NCI-H2227 (cell line): ENCODE measurements at regions not wholly inside any gene's neighbourhood (a gene's known extent, or its start where the extent isn't known, plus 50 kb on each side); places are given as distances from the start of the nearest gene placed in this dataset.

Source experiments
- DNase-seq: peaks from one replicate; lab custom pipeline; 2025; ENCODE audit not compliant: unreplicated experiment; lab: John Stamatoyannopoulos, UW

DNA sequence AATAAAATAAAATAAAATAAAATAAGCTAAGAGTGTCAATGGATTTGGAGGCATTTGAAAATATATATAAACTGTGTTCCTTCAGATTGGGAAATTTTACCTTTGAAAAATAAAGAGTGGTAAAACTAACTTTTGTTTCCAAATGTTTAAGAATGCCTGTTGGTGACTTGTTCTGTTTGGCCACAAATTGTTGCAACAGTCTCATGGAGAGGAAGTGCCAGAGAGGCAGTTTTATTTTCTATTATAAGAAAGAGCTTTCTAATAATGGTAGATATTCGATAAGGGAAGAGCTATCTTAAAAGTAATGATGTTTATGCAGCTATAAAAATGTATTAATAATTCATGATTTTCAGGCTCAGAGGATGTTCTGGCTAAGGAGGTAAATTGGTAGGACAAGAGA is 68.8 kb upstream of the MDGA2 start:
- DNase-seq: no peak

DNA sequence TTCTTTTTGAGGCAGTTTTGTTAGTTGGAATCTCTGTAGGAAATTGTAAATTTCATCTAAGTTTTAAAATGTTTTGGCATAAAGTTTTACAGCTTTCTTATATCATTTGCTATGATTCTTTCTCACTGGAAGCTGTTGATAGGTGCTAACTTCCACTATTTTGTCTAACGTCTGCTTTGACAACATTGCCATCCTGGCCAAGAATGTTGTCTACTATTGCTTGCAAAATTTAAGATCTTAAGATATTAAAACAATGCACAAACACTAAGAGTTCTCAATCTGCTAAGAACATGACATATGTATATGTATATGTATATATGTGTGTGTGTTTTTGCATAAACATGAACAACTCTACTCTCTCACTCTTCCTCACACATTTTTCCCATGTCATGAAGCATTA is 64.1 kb upstream of the MDGA2 start:
- DNase-seq: no peak

DNA sequence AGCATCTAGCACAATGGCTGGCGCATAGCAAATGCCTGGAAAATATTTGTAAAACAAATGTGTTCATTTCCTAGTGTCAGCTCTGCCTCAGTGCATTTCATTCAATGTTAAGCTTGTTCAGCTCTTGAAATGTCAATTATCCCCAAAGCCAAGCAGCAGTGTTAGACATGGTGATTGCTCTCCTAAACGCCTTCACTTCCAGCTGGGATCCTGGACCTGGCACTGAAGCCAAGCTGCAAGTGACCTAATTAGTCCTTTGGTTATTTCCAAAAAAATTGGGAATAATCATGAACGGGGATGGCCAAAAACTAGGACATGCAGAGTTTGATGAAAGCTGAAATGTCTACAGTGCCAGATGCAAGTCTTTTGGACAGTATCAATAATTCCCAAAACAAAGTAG is 54.9 kb upstream of the MDGA2 start:
- DNase-seq: no peak
